ENCODE measurements at regions not wholly inside any gene's neighbourhood (a gene's known extent, or its start where the extent isn't known, plus 50 kb on each side); places are given as distances from the start of the nearest gene placed in this dataset.
"Not testable (repeated sequence)": the region's sequence is repeated elsewhere in the genome, so short reads cannot be mapped to it uniquely, and the experiment has no call there.

DNA sequence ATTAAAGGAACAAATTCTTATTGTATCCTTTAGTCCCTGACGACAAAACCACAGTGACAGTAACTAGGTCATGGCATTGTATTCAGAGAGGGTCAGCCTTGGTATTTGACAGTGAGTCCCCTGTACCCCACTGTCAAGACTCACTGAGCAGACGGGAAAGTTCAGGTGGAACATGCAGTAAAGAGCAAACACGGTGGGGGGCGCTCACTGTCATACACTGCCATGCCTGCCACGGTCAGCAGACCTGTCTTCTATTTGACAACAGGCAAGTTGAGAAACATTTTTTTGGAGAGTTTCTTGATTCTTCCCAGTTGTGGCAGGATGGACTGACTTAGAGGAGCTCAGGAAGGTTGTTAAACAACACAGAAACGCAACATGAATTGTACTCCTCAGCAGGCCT, 681.6 kb downstream of the KCNJ18 start:
- Mint-ChIP-seq H3K4me3 (no peak overlapping the region), H3K36me3 (no peaks in the 10 kb centered on the region), H3K27ac (no peak overlapping the region), H3K27me3 (no peaks in the 10 kb centered on the region), H3K4me1 (ENCODE audit: unreplicated experiment) (no peaks in the 10 kb centered on the region), H3K9me3 (peaks cover 7% of the 10 kb centered on the region)
- DNase-seq (ENCODE audit: extremely low spot score, unreplicated experiment), result no peak
- TF ChIP-seq, protein P1, sequence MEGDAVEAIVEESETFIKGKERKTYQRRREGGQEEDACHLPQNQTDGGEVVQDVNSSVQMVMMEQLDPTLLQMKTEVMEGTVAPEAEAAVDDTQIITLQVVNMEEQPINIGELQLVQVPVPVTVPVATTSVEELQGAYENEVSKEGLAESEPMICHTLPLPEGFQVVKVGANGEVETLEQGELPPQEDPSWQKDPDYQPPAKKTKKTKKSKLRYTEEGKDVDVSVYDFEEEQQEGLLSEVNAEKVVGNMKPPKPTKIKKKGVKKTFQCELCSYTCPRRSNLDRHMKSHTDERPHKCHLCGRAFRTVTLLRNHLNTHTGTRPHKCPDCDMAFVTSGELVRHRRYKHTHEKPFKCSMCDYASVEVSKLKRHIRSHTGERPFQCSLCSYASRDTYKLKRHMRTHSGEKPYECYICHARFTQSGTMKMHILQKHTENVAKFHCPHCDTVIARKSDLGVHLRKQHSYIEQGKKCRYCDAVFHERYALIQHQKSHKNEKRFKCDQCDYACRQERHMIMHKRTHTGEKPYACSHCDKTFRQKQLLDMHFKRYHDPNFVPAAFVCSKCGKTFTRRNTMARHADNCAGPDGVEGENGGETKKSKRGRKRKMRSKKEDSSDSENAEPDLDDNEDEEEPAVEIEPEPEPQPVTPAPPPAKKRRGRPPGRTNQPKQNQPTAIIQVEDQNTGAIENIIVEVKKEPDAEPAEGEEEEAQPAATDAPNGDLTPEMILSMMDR (conservative IDR thresholded peaks at IDR 0.05), result no peak

DNA sequence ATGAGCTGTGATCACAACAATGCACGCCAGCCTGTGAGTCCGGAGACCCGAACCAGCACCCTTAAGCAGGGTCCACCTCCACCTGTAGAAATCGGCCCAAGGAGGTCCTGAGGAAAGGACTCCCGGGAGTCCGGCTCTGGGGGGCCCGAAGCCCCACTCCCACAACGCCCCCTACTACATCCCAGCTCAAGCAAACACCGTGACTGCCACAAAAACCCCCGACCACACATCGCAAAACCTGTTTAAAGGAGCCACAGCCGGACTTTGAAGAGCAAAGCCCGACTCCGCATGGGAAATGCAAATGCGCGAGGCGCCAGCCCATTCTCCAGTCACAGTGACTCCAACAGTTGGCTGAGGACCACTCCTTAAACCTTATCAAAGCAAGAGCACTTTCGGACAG, 682.4 kb downstream of the KCNJ18 start:
- TF ChIP-seq, protein P1 (conservative IDR thresholded peaks at IDR 0.05), result no peak
- DNase-seq (ENCODE audit: extremely low spot score, unreplicated experiment), result no peak
- no peak overlapping the region for H3K4me3 Mint-ChIP-seq
- H3K36me3 Mint-ChIP-seq, result no peaks in the 10 kb centered on the region
- H3K27ac Mint-ChIP-seq, result no peak overlapping the region
- no peaks in the 10 kb centered on the region for H3K27me3 Mint-ChIP-seq
- H3K4me1 Mint-ChIP-seq (ENCODE audit: unreplicated experiment), result no peaks in the 10 kb centered on the region
- peaks cover 7% of the 10 kb centered on the region for H3K9me3 Mint-ChIP-seq

DNA sequence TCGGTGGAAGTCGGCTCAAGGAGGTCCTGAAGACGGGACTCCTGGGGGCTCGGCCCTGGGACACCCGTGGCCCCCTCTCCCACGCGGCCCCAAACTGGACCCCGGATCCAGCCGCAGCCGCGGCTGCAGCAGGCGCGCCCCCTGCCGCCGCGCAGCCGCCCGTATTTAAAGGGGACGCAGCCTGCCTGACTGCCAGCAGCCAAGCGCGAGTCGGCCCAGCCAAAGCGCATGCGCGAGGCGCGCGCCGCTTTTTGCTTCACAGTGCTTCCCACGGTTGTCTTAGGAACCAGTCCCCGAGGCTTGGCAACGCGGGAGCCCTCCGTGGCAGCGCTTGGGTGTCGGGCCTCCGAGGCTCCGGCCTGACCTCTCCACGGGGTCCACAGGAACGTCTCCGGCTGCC, 684.4 kb downstream of the KCNJ18 start:
- H3K9me3 Mint-ChIP-seq; DNase-seq (ENCODE audit: extremely low spot score, unreplicated experiment); H3K27me3 Mint-ChIP-seq; H3K27ac Mint-ChIP-seq; H3K4me1 Mint-ChIP-seq (ENCODE audit: unreplicated experiment); H3K36me3 Mint-ChIP-seq; H3K4me3 Mint-ChIP-seq: not testable (repeated sequence)

DNA sequence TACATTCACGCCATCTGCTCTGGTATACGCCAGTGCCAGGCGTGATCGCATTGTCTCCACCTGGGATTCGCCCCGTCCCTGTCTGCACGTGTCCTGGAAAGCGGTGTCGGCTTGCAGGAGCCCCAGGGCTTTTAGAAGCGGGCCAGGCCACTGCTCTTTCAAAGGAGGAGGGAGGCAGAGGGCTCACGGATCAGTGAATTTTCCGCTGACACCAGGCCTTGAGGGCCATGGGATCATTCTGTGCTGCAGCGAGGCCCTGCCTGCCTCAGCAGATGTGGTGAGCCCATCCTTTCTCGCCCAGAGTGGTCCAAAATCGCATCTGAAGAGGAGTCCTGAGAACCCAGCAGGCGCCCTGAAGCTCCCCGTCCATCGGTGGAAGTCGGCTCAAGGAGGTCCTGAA, 686.4 kb downstream of the KCNJ18 start:
- not testable (repeated sequence) for H3K4me1 Mint-ChIP-seq (ENCODE audit: unreplicated experiment); DNase-seq (ENCODE audit: extremely low spot score, unreplicated experiment); H3K36me3 Mint-ChIP-seq; H3K27ac Mint-ChIP-seq; H3K4me3 Mint-ChIP-seq; H3K9me3 Mint-ChIP-seq; H3K27me3 Mint-ChIP-seq

DNA sequence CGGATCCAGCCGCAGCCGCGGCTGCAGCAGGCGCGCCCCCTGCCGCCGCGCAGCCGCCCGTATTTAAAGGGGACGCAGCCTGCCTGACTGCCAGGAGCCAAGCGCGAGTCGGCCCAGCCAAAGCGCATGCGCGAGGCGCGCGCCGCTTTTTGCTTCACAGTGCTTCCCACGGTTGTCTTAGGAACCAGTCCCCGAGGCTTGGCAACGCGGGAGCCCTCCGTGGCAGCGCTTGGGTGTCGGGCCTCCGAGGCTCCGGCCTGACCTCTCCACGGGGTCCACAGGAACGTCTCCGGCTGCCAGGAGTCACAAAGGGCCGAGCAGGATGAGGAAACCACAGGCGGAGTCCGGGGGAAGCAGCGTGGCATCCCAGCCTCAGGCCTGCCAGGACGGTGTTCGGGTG, 689.3 kb downstream of the KCNJ18 start:
- H3K4me3 Mint-ChIP-seq; H3K9me3 Mint-ChIP-seq; DNase-seq (ENCODE audit: extremely low spot score, unreplicated experiment); H3K36me3 Mint-ChIP-seq; H3K4me1 Mint-ChIP-seq (ENCODE audit: unreplicated experiment); H3K27me3 Mint-ChIP-seq; H3K27ac Mint-ChIP-seq: not testable (repeated sequence)

DNA sequence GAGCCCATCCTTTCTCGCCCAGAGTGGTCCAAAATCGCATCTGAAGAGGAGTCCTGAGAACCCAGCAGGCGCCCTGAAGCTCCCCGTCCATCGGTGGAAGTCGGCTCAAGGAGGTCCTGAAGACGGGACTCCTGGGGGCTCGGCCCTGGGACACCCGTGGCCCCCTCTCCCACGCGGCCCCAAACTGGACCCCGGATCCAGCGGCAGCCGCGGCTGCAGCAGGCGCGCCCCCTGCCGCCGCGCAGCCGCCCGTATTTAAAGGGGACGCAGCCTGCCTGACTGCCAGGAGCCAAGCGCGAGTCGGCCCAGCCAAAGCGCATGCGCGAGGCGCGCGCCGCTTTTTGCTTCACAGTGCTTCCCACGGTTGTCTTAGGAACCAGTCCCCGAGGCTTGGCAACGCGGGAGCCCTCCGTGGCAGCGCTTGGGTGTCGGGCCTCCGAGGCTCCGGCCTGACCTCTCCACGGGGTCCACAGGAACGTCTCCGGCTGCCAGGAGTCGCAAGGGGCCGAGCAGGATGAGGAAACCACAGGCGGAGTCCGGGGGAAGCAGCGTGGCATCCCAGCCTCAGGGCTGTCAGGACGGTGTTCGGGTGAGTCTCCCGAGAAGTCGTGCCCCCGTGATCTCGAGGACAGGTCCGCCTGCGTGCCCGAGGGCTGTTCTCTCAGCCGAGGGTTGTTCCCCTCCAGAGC, 691.6 kb downstream of the KCNJ18 start:
- H3K27ac Mint-ChIP-seq; H3K9me3 Mint-ChIP-seq; H3K4me1 Mint-ChIP-seq (ENCODE audit: unreplicated experiment): not testable (repeated sequence)

DNA sequence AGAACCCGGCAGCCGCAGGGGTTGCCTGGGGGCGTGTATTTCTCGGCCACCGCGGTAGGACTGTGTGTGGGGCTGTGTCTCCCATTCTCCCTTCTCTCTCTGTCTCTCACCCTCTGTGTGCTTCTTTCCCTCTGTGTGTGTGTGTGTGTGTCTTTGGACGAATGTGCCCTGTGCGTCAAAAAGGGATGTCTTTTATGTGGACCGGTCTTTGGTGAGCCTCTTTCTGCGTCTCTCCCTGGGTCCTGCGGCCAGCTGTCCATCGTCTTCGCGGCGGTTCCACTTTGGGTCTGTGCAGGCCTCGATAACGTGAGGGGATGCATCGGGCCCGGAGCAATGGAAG, 692.1 kb downstream of the KCNJ18 start:
- H3K4me3 Mint-ChIP-seq; H3K36me3 Mint-ChIP-seq; H3K27me3 Mint-ChIP-seq; DNase-seq (ENCODE audit: extremely low spot score, unreplicated experiment); H3K9me3 Mint-ChIP-seq; H3K4me1 Mint-ChIP-seq (ENCODE audit: unreplicated experiment); H3K27ac Mint-ChIP-seq: not testable (repeated sequence)

More for the DNA sequence above, 691.6 kb downstream of the KCNJ18 start:
- not testable (repeated sequence) for DNase-seq (ENCODE audit: extremely low spot score, unreplicated experiment); H3K4me3 Mint-ChIP-seq; H3K36me3 Mint-ChIP-seq; H3K27me3 Mint-ChIP-seq

DNA sequence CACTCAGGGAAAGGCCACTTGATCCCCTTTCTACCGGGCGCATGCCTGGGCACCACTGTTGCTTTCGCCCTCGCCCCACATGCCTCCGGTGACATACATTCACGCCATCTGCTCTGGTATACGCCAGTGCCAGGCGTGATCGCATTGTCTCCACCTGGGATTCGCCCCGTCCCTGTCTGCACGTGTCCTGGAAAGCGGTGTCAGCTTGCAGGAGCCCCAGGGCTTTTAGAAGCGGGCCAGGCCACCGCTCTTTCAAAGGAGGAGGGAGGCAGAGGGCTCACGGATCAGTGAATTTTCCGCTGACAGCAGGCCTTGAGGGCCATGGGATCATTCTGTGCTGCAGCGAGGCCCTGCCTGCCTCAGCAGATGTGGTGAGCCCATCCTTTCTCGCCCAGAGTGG, 706.1 kb downstream of the KCNJ18 start:
- H3K27ac Mint-ChIP-seq; DNase-seq (ENCODE audit: extremely low spot score, unreplicated experiment); H3K36me3 Mint-ChIP-seq; H3K4me1 Mint-ChIP-seq (ENCODE audit: unreplicated experiment); H3K4me3 Mint-ChIP-seq; H3K27me3 Mint-ChIP-seq; H3K9me3 Mint-ChIP-seq: not testable (repeated sequence)

DNA sequence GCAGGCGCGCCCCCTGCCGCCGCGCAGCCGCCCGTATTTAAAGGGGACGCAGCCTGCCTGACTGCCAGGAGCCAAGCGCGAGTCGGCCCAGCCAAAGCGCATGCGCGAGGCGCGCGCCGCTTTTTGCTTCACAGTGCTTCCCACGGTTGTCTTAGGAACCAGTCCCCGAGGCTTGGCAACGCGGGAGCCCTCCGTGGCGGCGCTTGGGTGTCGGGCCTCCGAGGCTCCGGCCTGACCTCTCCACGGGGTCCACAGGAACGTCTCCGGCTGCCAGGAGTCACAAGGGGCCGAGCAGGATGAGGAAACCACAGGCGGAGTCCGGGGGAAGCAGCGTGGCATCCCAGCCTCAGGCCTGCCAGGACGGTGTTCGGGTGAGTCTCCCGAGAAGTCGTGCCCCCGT, 706.7 kb downstream of the KCNJ18 start:
- DNase-seq (ENCODE audit: extremely low spot score, unreplicated experiment); H3K36me3 Mint-ChIP-seq; H3K4me1 Mint-ChIP-seq (ENCODE audit: unreplicated experiment); H3K27ac Mint-ChIP-seq; H3K4me3 Mint-ChIP-seq; H3K27me3 Mint-ChIP-seq; H3K9me3 Mint-ChIP-seq: not testable (repeated sequence)

DNA sequence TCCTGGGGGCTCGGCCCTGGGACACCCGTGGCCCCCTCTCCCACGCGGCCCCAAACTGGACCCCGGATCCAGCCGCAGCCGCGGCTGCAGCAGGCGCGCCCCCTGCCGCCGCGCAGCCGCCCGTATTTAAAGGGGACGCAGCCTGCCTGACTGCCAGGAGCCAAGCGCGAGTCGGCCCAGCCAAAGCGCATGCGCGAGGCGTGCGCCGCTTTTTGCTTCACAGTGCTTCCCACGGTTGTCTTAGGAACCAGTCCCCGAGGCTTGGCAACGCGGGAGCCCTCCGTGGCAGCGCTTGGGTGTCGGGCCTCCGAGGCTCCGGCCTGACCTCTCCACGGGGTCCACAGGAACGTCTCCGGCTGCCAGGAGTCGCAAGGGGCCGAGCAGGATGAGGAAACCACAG, 712.8 kb downstream of the KCNJ18 start:
- not testable (repeated sequence) for H3K27me3 Mint-ChIP-seq; DNase-seq (ENCODE audit: extremely low spot score, unreplicated experiment); H3K36me3 Mint-ChIP-seq; H3K27ac Mint-ChIP-seq; H3K4me3 Mint-ChIP-seq; H3K4me1 Mint-ChIP-seq (ENCODE audit: unreplicated experiment); H3K9me3 Mint-ChIP-seq

Measured in type B pancreatic cell (in vitro differentiated cells).